Loucy (cell line): ENCODE measurements at regions not wholly inside any gene's neighbourhood (a gene's known extent, or its start where the extent isn't known, plus 50 kb on each side); places are given as distances from the start of the nearest gene placed in this dataset.

Experiments used
- H2AFZ ChIP-seq: fragments of 200-600 bp; sonication (generic); 2 replicates; pipeline ENCODE4 v1.6.0; 2016; ENCODE audit warnings: antibody characterized with exemption, mild to moderate bottlenecking, low read length, moderate library complexity
- H3F3A ChIP-seq: fragments of 200-600 bp; 2 replicates; pipeline ENCODE4 v1.6.0; 2016; ENCODE audit warnings: antibody characterized with exemption, low read depth, mild to moderate bottlenecking
- H3K27me3 ChIP-seq: fragments of 200-600 bp; sonication (generic); 2 replicates; pipeline ENCODE4 v1.6.1; 2014; ENCODE audit warnings: low read length, mild to moderate bottlenecking; ENCODE audit not compliant: insufficient read depth, poor library complexity, severe bottlenecking
- H3K36me3 ChIP-seq: fragments of 200-600 bp; sonication (generic); 2 replicates; pipeline ENCODE4 v1.6.1; 2016; ENCODE audit warnings: low read length; ENCODE audit not compliant: insufficient read depth
- H3K4me1 ChIP-seq: fragments of 200-600 bp; sonication (generic); 2 replicates; pipeline ENCODE4 v1.5.1; 2014; ENCODE audit warnings: low read length, mild to moderate bottlenecking; ENCODE audit not compliant: insufficient read depth, poor library complexity, severe bottlenecking
- H3K4me2 ChIP-seq: fragments of 200-600 bp; sonication (generic); 2 replicates; pipeline ENCODE4 v1.6.0; 2014; ENCODE audit warnings: antibody characterized with exemption, low read length, low read depth, mild to moderate bottlenecking; ENCODE audit not compliant: poor library complexity, severe bottlenecking
- H3K4me3 ChIP-seq: fragments of 200-600 bp; sonication (generic); 2 replicates; pipeline ENCODE4 v1.5.1; 2014; ENCODE audit warnings: low read length, mild to moderate bottlenecking, mixed read lengths; ENCODE audit not compliant: poor library complexity, severe bottlenecking
- H3K79me2 ChIP-seq: fragments of 200-600 bp; sonication (generic); 2 replicates; pipeline ENCODE4 v1.6.1; 2014; ENCODE audit warnings: low read length; ENCODE audit not compliant: insufficient read depth
- H3K9ac ChIP-seq: fragments of 200-600 bp; sonication (generic); 2 replicates; pipeline ENCODE4 v1.6.0; 2014; ENCODE audit warnings: mild to moderate bottlenecking, low read depth, low read length, moderate library complexity; ENCODE audit not compliant: poor library complexity, severe bottlenecking
- H3K9me2 ChIP-seq: fragments of 200-600 bp; sonication (generic); replicated peaks from 2 replicates; pipeline ENCODE4 v1.6.1; 2016; ENCODE audit warnings: low read depth, low read length, mixed read lengths
- H3K9me3 ChIP-seq: fragments of 200-600 bp; sonication (generic); 2 replicates; pipeline ENCODE4 v1.6.1; 2014; ENCODE audit warnings: mild to moderate bottlenecking, antibody characterized with exemption, low read length, low read depth; ENCODE audit not compliant: insufficient read depth
- H4K20me1 ChIP-seq: fragments of 200-600 bp; sonication (generic); 2 replicates; pipeline ENCODE4 v1.6.0; 2014; ENCODE audit warnings: antibody characterized with exemption, low read length, mild to moderate bottlenecking; ENCODE audit not compliant: insufficient read depth, poor library complexity, severe bottlenecking
- EZH2phosphoT487 ChIP-seq: fragments of 200-600 bp; IDR thresholded peaks from 2 replicates; pipeline ENCODE4 v1.6.1; 2018; ENCODE audit warnings: antibody characterized with exemption, mild to moderate bottlenecking, moderate library complexity, borderline replicate concordance
- TF ChIP-seq, protein P1 (sequence below): fragments of 200-600 bp; sonication (generic); conservative IDR thresholded peaks from 2 replicates; pipeline ENCODE4 v1.5.1; 2014; ENCODE audit warnings: mild to moderate bottlenecking, antibody characterized with exemption, low read length

GRCh38 chr13:100917011-100917410 is 242.4 kb upstream of the TMTC4 start:
- no peaks in the 10 kb centered on the region for H3K4me1 ChIP-seq
- H3K79me2 ChIP-seq, result no peaks in the 10 kb centered on the region
- H3K9me3 ChIP-seq, result no peaks in the 10 kb centered on the region
- H3K27me3 ChIP-seq, result no peaks in the 10 kb centered on the region
- no peaks in the 10 kb centered on the region for H3K9me2 ChIP-seq
- no peaks in the 10 kb centered on the region for H3F3A ChIP-seq
- no peak overlapping the region for H3K4me3 ChIP-seq
- no peak overlapping the region for H3K4me2 ChIP-seq
- H3K36me3 ChIP-seq, result no peaks in the 10 kb centered on the region
- TF ChIP-seq EZH2phosphoT487, result no peak
- TF ChIP-seq, protein P1, sequence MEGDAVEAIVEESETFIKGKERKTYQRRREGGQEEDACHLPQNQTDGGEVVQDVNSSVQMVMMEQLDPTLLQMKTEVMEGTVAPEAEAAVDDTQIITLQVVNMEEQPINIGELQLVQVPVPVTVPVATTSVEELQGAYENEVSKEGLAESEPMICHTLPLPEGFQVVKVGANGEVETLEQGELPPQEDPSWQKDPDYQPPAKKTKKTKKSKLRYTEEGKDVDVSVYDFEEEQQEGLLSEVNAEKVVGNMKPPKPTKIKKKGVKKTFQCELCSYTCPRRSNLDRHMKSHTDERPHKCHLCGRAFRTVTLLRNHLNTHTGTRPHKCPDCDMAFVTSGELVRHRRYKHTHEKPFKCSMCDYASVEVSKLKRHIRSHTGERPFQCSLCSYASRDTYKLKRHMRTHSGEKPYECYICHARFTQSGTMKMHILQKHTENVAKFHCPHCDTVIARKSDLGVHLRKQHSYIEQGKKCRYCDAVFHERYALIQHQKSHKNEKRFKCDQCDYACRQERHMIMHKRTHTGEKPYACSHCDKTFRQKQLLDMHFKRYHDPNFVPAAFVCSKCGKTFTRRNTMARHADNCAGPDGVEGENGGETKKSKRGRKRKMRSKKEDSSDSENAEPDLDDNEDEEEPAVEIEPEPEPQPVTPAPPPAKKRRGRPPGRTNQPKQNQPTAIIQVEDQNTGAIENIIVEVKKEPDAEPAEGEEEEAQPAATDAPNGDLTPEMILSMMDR, result no peak
- no peak overlapping the region for H3K9ac ChIP-seq
- H4K20me1 ChIP-seq, result no peaks in the 10 kb centered on the region
- H2AFZ ChIP-seq, result no peak overlapping the region

GRCh38 chr13:100913143-100913542 is 238.5 kb upstream of the TMTC4 start:
- H3K36me3 ChIP-seq, result no peaks in the 10 kb centered on the region
- no peaks in the 10 kb centered on the region for H3K9me2 ChIP-seq
- H3K9ac ChIP-seq, result no peak overlapping the region
- H4K20me1 ChIP-seq, result no peaks in the 10 kb centered on the region
- H3K4me1 ChIP-seq, result no peaks in the 10 kb centered on the region
- no peak overlapping the region for H3K4me2 ChIP-seq
- no peak overlapping the region for H3K4me3 ChIP-seq
- no peaks in the 10 kb centered on the region for H3K79me2 ChIP-seq
- H3K27me3 ChIP-seq, result no peaks in the 10 kb centered on the region
- no peaks in the 10 kb centered on the region for H3F3A ChIP-seq
- H2AFZ ChIP-seq, result no peak overlapping the region
- no peaks in the 10 kb centered on the region for H3K9me3 ChIP-seq
- no peak for TF ChIP-seq EZH2phosphoT487
- TF ChIP-seq, protein P1, result no peak

DNA sequence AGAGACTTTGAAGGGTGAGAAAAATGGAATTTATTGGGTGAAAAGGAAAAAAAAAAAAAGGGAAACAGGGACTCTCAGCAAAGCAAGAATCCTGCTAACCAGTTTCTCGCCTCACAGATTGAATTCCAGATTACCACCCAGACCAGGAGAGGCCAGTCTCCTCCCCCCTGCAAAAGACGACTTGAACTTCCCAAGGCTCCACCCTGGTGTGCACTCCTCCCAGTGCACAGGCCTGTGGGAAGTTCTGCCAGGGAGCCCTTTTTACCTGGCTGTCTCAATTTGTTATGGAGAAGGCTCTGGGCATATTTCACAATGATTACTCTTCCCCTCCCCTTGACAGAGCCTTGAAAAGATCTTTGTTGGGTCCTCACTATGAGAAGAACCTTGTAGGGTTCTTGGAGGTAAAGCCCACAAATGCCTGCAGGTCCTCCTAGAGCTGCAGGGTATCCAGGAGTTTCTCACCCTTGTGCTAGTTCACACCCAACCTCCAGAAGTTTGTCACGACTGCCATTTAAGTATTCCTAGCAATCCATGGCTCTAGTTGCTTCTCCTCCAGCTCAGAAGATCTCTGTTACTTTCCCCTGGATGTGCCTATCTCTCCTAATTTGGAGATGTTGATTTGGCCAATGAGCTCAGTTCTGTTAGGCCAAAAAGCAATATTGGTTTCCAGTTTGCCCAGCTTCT is 229.8 kb upstream of the TMTC4 start:
- Histone ChIP-seq H3K27me3 (no peaks in the 10 kb centered on the region), H3F3A (no peaks in the 10 kb centered on the region), H3K4me3 (no peak overlapping the region), H3K9me2 (no peaks in the 10 kb centered on the region), H3K4me1 (no peaks in the 10 kb centered on the region), H3K9me3 (no peaks in the 10 kb centered on the region), H3K79me2 (no peaks in the 10 kb centered on the region), H3K4me2 (no peak overlapping the region), H4K20me1 (no peaks in the 10 kb centered on the region), H3K9ac (no peak overlapping the region), H2AFZ (no peak overlapping the region), H3K36me3 (no peaks in the 10 kb centered on the region)
- TF ChIP-seq, protein P1, result no peak
- TF ChIP-seq EZH2phosphoT487, result no peak
